NT2/D1 (cell line): ENCODE measurements at regions not wholly inside any gene's neighbourhood (a gene's known extent, or its start where the extent isn't known, plus 50 kb on each side); places are given as distances from the start of the nearest gene placed in this dataset.

ENCODE experiments used
- YY1 ChIP-seq: IDR thresholded peaks from 2 replicates; pipeline ENCODE4 v1.6.1; 2011; ENCODE audit not compliant: insufficient read length, insufficient read depth
- ZNF274 ChIP-seq: IDR thresholded peaks from 2 replicates; pipeline ENCODE4 v1.6.1; 2011; ENCODE audit warnings: mild to moderate bottlenecking, low read depth, low read length

- TF ChIP-seq YY1 (no peak), ZNF274 (no peak)
Measured at GRCh38 chr2:146506851-146507250, 1338.0 kb upstream of the ACVR2A start.
